K562 (cell line): ENCODE measurements at regions not wholly inside any gene's neighbourhood (a gene's known extent, or its start where the extent isn't known, plus 50 kb on each side); places are given as distances from the start of the nearest gene placed in this dataset.
A peak's percentile ranks its signal among the peaks of the same experiment; 100 is the strongest.

Experiments used
- ATAC-seq: fragments of 200-7000 bp; cut with Tn5 transposase; 3 replicates; pipeline ENCODE4 v1.9.1; 2020; ENCODE audit warnings: moderate library complexity
- BruUV-seq: library from RNA; stranded (reverse); fragments of 400-500 nt; replicated peaks from 2 replicates; lab custom pipeline; 2021; lab: Mats Ljungman, UMichigan
- CTCF ChIA-PET: fragments of 300-600 bp; formaldehyde crosslinking; extraction: SDS; loops from one replicate; lab custom pipeline; 2021; ENCODE audit warnings: low intra/inter-chr PET ratio; lab: Yijun Ruan, JAX
- POLR2A ChIA-PET: fragments of 300-600, 350-650 bp; sonication (Branson Sonifier 250); formaldehyde crosslinking; extraction: SDS; loops from one replicate; lab custom pipeline; 2021; ENCODE audit warnings: antibody characterized with exemption, inconsistent platforms; lab: Yijun Ruan, JAX
- DNase-seq, 4 experiments: peaks; one replicate each; pipeline versions ENCODE4 v3.0.0 to v3.0.0-alpha.2; 2011 to 2018; ENCODE audit warnings: low spot score in 3 of 4, mixed read lengths in 3 of 4; ENCODE audit errors: extremely low read depth in 1 of 4
- FAIRE-seq: peaks from 2 replicates; lab custom pipeline; 2011; peaks lifted over from hg19 to GRCh38; lab: Jason Lieb, UNC
- H2AFZ ChIP-seq: 2 replicates; pipeline ENCODE4 v1.6.0; 2011; ENCODE audit warnings: low read depth, low read length, control low read depth, inconsistent platforms
- H3K27ac ChIP-seq: fragments of 200-600 bp; 3 replicates; pipeline ENCODE4 v1.8.0; 2011; ENCODE audit warnings: low read depth, mild to moderate bottlenecking, control low read depth, inconsistent platforms, low read length, moderate library complexity, mixed read lengths; ENCODE audit errors: extremely low read depth
- H3K27me3 ChIP-seq, 2 experiments: fragments of 300-600 bp in 1 of 2; 2 replicates in 1 of 2; 3 replicates in 1 of 2; pipeline versions ENCODE4 v1.6.0 to v1.8.0; 2011; ENCODE audit warnings: inconsistent platforms in 2 of 2, low read length in 2 of 2, mild to moderate bottlenecking in 1 of 2, mixed read lengths in 1 of 2, moderate library complexity in 1 of 2; ENCODE audit not compliant: control insufficient read depth in 2 of 2, insufficient read depth in 2 of 2
- H3K36me3 ChIP-seq: fragments of 300-600 bp; 3 replicates; pipeline ENCODE4 v1.8.0; 2011; ENCODE audit warnings: mild to moderate bottlenecking, low read length, inconsistent platforms; ENCODE audit not compliant: control insufficient read depth, insufficient read depth
- H3K4me1 ChIP-seq, 2 experiments: fragments of 200-600 bp in 1 of 2; replicated peaks in 1 of 2; 2 replicates in 1 of 2; 3 replicates in 1 of 2; pipeline versions ENCODE4 v1.5.1 to v1.8.0; 2011; ENCODE audit warnings: inconsistent platforms in 2 of 2, low read length in 2 of 2, mild to moderate bottlenecking in 1 of 2, mixed read lengths in 1 of 2, moderate library complexity in 1 of 2; ENCODE audit not compliant: control insufficient read depth in 2 of 2, insufficient read depth in 2 of 2
- H3K4me2 ChIP-seq: 2 replicates; pipeline ENCODE4 v1.6.1; 2011; ENCODE audit warnings: low read length, control low read depth, inconsistent platforms, mixed read lengths; ENCODE audit not compliant: insufficient read depth
- H3K4me3 ChIP-seq: fragments of 200-600 bp; sonication (generic), shearing (Covaris generic); 2 replicates; pipeline ENCODE4 v1.5.1; 2016; ENCODE audit warnings: control low read depth, inconsistent platforms
- H3K79me2 ChIP-seq: fragments of 200-600 bp; 3 replicates; pipeline ENCODE4 v1.8.0; 2011; ENCODE audit warnings: low read length, inconsistent platforms; ENCODE audit not compliant: control insufficient read depth, insufficient read depth
- H3K9ac ChIP-seq, 2 experiments: 2 replicates each; pipeline versions ENCODE4 v1.6.0 to v1.6.1; 2011; ENCODE audit warnings: low read depth in 2 of 2, low read length in 2 of 2, control low read depth in 1 of 2, inconsistent platforms in 1 of 2, mild to moderate bottlenecking in 1 of 2, mixed read lengths in 1 of 2; ENCODE audit not compliant: insufficient read depth in 1 of 2
- H3K9me1 ChIP-seq: one replicate; pipeline ENCODE4 v1.6.0; 2011; ENCODE audit warnings: inconsistent platforms, mild to moderate bottlenecking, low read length, moderate library complexity; ENCODE audit not compliant: control insufficient read depth, insufficient read depth
- H3K9me3 ChIP-seq: replicated peaks from 2 replicates; pipeline ENCODE4 v1.5.1; 2011; ENCODE audit warnings: low read depth, low read length, inconsistent platforms; ENCODE audit not compliant: control insufficient read depth, insufficient read depth
- H4K20me1 ChIP-seq: replicated peaks from 2 replicates; pipeline ENCODE4 v1.6.1; 2011; ENCODE audit warnings: low read length, inconsistent platforms, mixed read lengths; ENCODE audit not compliant: control insufficient read depth, insufficient read depth
- CREM ChIP-seq: IDR thresholded peaks from 2 replicates; pipeline ENCODE4 v1.6.1; 2014; ENCODE audit warnings: antibody characterized with exemption, low read depth
- E2F8 ChIP-seq: fragments of 450-650 bp; IDR thresholded peaks from 2 replicates; pipeline ENCODE4 v1.7.1; 2018; ENCODE audit warnings: mild to moderate bottlenecking, low read depth; ENCODE audit not compliant: partially characterized antibody
- KAT8 ChIP-seq: fragments of 450-650 bp; IDR thresholded peaks from 2 replicates; pipeline ENCODE4 v1.6.1; 2016; ENCODE audit warnings: low read depth, mild to moderate bottlenecking
- MYNN ChIP-seq, 2 experiments: sonication (generic); formaldehyde crosslinking in 1 of 2; IDR thresholded peaks; 2 replicates each; pipeline versions ENCODE4 v1.5.0 to v1.6.1; 2016 to 2020; ENCODE audit warnings: antibody characterized with exemption in 1 of 2, missing genetic modification reagents in 1 of 2
- NONO ChIP-seq, 2 experiments: fragments of 200-400 bp in 1 of 2; fragments of 450-650 bp in 1 of 2; formaldehyde crosslinking in 1 of 2; IDR thresholded peaks; 2 replicates each; pipeline ENCODE4 v1.6.1; 2017; ENCODE audit warnings: low read depth in 2 of 2, mild to moderate bottlenecking in 2 of 2, moderate library complexity in 2 of 2, low read length in 1 of 2
- RFX1 ChIP-seq: fragments of 450-650 bp; IDR thresholded peaks from 2 replicates; pipeline ENCODE4 v1.6.1; 2016; ENCODE audit warnings: mild to moderate bottlenecking, moderate library complexity
- ZNF280A ChIP-seq: fragments of 450-650 bp; IDR thresholded peaks from 2 replicates; pipeline ENCODE4 v1.6.1; 2018; ENCODE audit warnings: mild to moderate bottlenecking, low read depth; ENCODE audit not compliant: partially characterized antibody
- ZNF511 ChIP-seq: sonication (generic); formaldehyde crosslinking; IDR thresholded peaks from 2 replicates; pipeline ENCODE4 v1.8.0; 2022; ENCODE audit warnings: mild to moderate bottlenecking, missing genetic modification reagents
- WGBS: fragments of 100-300 bp; shearing (Covaris generic); methylation state at CpG from one replicate; pipeline ENCODE4 v1.1.6; 2016; ENCODE audit warnings: low coverage, mixed read lengths; ENCODE audit not compliant: insufficient coverage; ENCODE audit errors: missing lambda C conversion rate; 5-methylcytosine and 5-hydroxymethylcytosine counted together
- in situ Hi-C: fragments of 300-500 bp; cut with MboI; formaldehyde crosslinking; loops from 4 replicates; pipeline ENCODE4 v1.15.0; 2018; ENCODE audit warnings: inconsistent platforms, mixed read lengths
- intact Hi-C: fragments of 100-400 bp; cut with micrococcal nuclease; formaldehyde crosslinking; loops from 2 replicates; pipeline ENCODE4 v1.14.2; 2022

- no TSS peak for BruUV-seq
- Histone ChIP-seq H3K9me3 (no peaks in the 10 kb centered on the region), H3K27me3 (peaks cover 0 to 5% of the 10 kb centered on the region in 2 experiments; a peak in 2 of 5 replicates), H3K9ac (no peak overlapping the region), H3K4me3 (no peak overlapping the region), H4K20me1 (no peaks in the 10 kb centered on the region), H3K79me2 (no peaks in the 10 kb centered on the region), H3K4me2 (no peak overlapping the region), H3K27ac (no peak overlapping the region), H3K36me3 (no peaks in the 10 kb centered on the region), H2AFZ (no peak overlapping the region), H3K9me1 (no peaks in the 10 kb centered on the region), H3K4me1 (no peaks in the 10 kb centered on the region)
- WGBS: under 1% methylated on average over 18 of the region's 18 CpGs
- no peak for FAIRE-seq
- CTCF ChIA-PET: no interaction called here
- intact Hi-C loops: no loop called here
- no peak for DNase-seq
- in situ Hi-C loops: no loop called here
- TF ChIP-seq ZNF280A (no peak), MYNN (IDR thresholded peaks at IDR 0.05) (no peak), MYNN (CRISPR knock-in tag; IDR thresholded peaks at IDR 0.05) (no peak), E2F8 (no peak), CREM (no peak), KAT8 (no peak), ZNF511 (CRISPR knock-in tag) (no peak), RFX1 (peak; percentile 65), NONO (IDR thresholded peaks at IDR 0.05; ENCODE audit: low read depth in 2 of 2, low read length in 1 of 2) (no peak)
- POLR2A ChIA-PET: interaction anchor here (1.0 kb wide), 1 partner anchor 9 kb away, joined by 3 read pairs; no protein-coding TSS in a partner anchor
- no peak for ATAC-seq
These were observed 296.5 kb downstream of the MTX2 start for GRCh38 chr2:176565641-176566323.
